Adrenal gland (tissue), 9 donors: ENCODE measurements at regions not wholly inside any gene's neighbourhood (a gene's known extent, or its start where the extent isn't known, plus 50 kb on each side); places are given as distances from the start of the nearest gene placed in this dataset.

Experiments used
- DNase-seq, 7 donors: peaks; one replicate each; pipeline ENCODE4 v3.0.0-alpha.2; 2019 to 2020
- H3K27ac ChIP-seq, 5 donors: fragments of 200-600 bp; sonication (generic) in 4 of 5; 1 replicate in 3 of 5; 2 replicates in 2 of 5; pipeline versions ENCODE4 v1.5.1 to v1.8.0; 2016 to 2020; ENCODE audit warnings: mild to moderate bottlenecking in 1 of 5
- H3K27me3 ChIP-seq: fragments of 200-600 bp; 2 replicates; pipeline ENCODE4 v1.8.0; 2021
- H3K36me3 ChIP-seq, 2 donors: fragments of 200-600 bp; replicated peaks in 1 of 2; 1 replicate in 1 of 2; 2 replicates in 1 of 2; pipeline versions ENCODE4 v1.5.1 to v1.8.0; 2018 to 2022
- H3K4me1 ChIP-seq, 2 donors: fragments of 200-600 bp; replicated peaks in 1 of 2; 1 replicate in 1 of 2; 2 replicates in 1 of 2; pipeline versions ENCODE4 v1.5.1 to v1.8.0; 2018 to 2021
- H3K4me3 ChIP-seq, 4 donors: fragments of 200-600 bp; sonication (generic) in 3 of 4; one replicate each; pipeline ENCODE4 v1.5.1; 2016 to 2018
- H3K9me3 ChIP-seq, 3 donors: fragments of 200-600 bp; sonication (generic) in 1 of 3; replicated peaks in 1 of 3; 1 replicate in 2 of 3; 2 replicates in 1 of 3; pipeline versions ENCODE4 v1.5.1 to v1.8.0; 2016 to 2021
- POLR2A ChIP-seq, 2 donors: fragments of 450-650 bp; IDR thresholded peaks; one replicate each; pipeline ENCODE4 v1.6.1; 2017; ENCODE audit warnings: antibody characterized with exemption in 2 of 2, mild to moderate bottlenecking in 2 of 2, moderate library complexity in 1 of 2
- WGBS, 4 donors: extraction: QIAGEN DNeasy Blood & Tissue Kit in 2 of 4; methylation state at CpG; one replicate each; pipeline versions ENCODE4 v1.1.5 to v1.1.7; 2013 to 2017; 5-methylcytosine and 5-hydroxymethylcytosine counted together
- intact Hi-C, 2 donors: fragments of 100-400 bp; cut with DNase I; formaldehyde crosslinking; loops; one replicate each; pipeline versions ENCODE4 v1.14.1 to v1.15.0; 2022 to 2023
- TF ChIP-seq, protein P1 (sequence below), 6 experiments: fragments of 450-650 bp in 4 of 6; fragments of 200-600 bp in 2 of 6; sonication (generic) in 1 of 6; IDR thresholded peaks; 1 replicate in 5 of 6; 2 replicates in 1 of 6; pipeline versions ENCODE4 v1.5.1 to v1.8.0; 2016 to 2021; ENCODE audit warnings: antibody characterized with exemption in 6 of 6, mild to moderate bottlenecking in 2 of 6, moderate library complexity in 1 of 6
- donor health status: healthy with polysubstance abuse.
- donor health status: Bipolar disorder and iron deficiency.
- donor health status: DM: yes; HTN: yes; CAD: no.
- donor health status: DM: no; HTN: no; CAD: no.
- donor health status: DM: no; HTN: no; CAD: no.

DNA sequence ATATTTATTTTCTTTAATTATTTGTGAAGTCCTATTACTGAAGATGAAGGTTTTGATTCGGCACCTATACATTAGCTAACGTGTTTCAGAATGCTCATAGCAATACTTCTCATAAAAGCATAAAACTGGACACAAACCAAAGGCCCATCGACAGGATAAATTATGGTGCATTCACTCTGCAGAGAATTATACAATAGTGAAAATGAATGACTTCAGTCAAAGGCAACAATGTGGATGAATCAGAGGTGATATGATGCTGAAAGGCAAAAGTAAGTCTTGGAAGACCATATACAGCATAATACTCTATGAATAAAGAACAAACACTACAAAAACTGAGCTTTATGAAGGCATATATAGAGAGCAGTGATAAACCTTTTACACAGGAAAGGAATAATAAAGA is 156.6 kb upstream of the EGLN3 start:
- Histone ChIP-seq H3K4me1 (no peaks in the 10 kb centered on the region), H3K27ac (no peak overlapping the region), H3K36me3 (no peaks in the 10 kb centered on the region), H3K27me3 (no peaks in the 10 kb centered on the region), H3K9me3 (no peaks in the 10 kb centered on the region), H3K4me3 (no peak overlapping the region)
- 87 to 91% (median 89%) methylated on average over 3 of the region's 3 CpGs for WGBS, 4 donors
- TF ChIP-seq POLR2A (IDR thresholded peaks at IDR 0.05): no peak
- TF ChIP-seq, protein P1, sequence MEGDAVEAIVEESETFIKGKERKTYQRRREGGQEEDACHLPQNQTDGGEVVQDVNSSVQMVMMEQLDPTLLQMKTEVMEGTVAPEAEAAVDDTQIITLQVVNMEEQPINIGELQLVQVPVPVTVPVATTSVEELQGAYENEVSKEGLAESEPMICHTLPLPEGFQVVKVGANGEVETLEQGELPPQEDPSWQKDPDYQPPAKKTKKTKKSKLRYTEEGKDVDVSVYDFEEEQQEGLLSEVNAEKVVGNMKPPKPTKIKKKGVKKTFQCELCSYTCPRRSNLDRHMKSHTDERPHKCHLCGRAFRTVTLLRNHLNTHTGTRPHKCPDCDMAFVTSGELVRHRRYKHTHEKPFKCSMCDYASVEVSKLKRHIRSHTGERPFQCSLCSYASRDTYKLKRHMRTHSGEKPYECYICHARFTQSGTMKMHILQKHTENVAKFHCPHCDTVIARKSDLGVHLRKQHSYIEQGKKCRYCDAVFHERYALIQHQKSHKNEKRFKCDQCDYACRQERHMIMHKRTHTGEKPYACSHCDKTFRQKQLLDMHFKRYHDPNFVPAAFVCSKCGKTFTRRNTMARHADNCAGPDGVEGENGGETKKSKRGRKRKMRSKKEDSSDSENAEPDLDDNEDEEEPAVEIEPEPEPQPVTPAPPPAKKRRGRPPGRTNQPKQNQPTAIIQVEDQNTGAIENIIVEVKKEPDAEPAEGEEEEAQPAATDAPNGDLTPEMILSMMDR (IDR thresholded peaks at IDR 0.05): no peak
- intact Hi-C loops: no loop called here
- no peak for DNase-seq

DNA sequence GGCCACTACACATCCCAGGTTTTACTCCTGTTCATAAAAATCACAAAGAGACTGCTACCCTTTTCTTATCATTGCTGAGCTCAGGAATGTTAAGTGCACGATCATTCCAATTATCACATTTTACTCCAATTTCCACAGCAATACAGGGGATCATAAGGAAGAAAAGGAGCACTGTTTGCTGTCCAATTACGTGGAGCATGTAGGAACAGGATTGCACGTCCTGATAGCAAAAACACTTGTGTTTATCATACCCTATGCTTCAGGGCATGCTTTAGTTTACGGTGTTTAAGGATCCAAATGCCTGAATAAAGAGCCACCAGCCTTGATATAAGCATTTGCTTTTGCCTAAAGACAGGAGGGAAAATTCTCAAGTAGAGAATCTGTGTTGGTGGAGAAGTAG is 155.4 kb upstream of the EGLN3 start:
- no peak overlapping the region for H3K4me3 ChIP-seq
- H3K27me3 ChIP-seq: no peaks in the 10 kb centered on the region
- H3K27ac ChIP-seq: no peak overlapping the region
- H3K36me3 ChIP-seq: no peaks in the 10 kb centered on the region
- TF ChIP-seq POLR2A (IDR thresholded peaks at IDR 0.05): no peak
- TF ChIP-seq, protein P1 (IDR thresholded peaks at IDR 0.05): no peak
- no peaks in the 10 kb centered on the region for H3K4me1 ChIP-seq
- 78 to 83% (median 79%) methylated on average over 4 of the region's 4 CpGs for WGBS, 4 donors
- no peak for DNase-seq
- intact Hi-C loops: no loop called here
- H3K9me3 ChIP-seq: no peaks in the 10 kb centered on the region

DNA sequence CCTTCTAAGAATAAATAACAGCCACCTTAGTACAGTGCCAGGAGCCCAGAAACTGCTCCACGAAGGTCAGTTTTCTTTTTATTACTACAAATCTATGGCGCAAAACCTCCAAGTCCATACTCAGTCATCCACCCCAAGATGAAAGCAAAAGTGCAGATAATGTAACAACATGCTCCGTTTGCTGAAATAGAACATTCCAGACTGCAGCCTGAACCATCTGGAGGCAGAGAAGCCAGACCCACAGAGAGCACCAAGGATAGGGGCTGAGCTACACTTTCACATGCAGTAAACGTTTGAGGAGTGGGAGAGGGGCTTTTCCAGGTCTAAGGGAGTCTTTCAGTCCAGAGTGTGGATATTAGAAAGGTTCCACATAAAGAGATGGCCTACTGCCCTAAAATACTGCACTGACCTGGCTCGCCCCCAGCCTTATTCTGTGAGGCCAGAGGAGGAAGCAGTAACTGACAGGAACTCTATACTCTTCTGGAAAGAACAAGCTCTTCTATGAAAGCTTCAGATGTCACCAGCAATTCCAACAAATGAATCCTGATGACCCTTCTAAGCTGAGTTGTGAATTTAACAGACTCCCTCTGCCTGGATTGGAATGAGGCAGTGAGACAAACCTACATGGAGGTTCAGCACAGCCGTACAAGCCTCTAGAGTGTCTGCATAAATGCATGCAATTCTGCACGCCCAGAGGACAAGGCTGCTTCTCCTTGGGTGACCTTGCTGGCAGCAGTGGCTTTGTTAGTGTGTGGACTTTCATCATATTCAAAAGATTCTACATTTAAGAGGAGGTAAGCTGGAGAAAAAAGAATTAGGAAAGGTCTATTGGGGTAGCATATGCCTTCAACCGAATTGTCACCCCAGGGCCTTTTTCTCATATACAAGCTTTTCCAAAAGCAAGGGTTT is 153.9 kb upstream of the EGLN3 start:
- H3K27me3 ChIP-seq: no peaks in the 10 kb centered on the region
- WGBS, 4 donors: 61 to 75% (median 69%) methylated on average over 7 to 8 of the region's 8 CpGs
- H3K4me1 ChIP-seq: no peaks in the 10 kb centered on the region
- H3K36me3 ChIP-seq: no peaks in the 10 kb centered on the region
- H3K9me3 ChIP-seq: no peaks in the 10 kb centered on the region
- TF ChIP-seq POLR2A (IDR thresholded peaks at IDR 0.05): no peak
- TF ChIP-seq, protein P1 (IDR thresholded peaks at IDR 0.05): no peak
- intact Hi-C loops: no loop called here
- no peak overlapping the region for H3K27ac ChIP-seq
- no peak overlapping the region for H3K4me3 ChIP-seq
- DNase-seq: no peak

DNA sequence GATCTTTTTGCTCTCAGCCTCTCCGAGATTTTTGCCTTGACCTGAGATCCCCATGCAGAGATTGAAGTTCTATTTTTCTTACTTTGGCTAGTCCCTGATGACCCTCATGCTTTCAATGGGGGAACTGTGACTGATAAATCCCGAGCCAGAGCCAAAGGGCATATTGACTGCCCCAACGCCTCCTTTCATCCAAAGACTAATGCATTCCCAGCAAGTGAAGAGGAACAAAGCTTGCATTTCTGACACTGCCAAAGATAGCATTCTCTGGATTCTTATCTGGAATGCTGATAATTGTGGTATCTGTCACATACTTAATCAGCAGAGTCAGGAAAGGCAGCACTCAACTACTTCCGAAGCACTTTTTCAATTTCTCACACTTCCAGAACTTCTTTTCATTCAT is 152.3 kb upstream of the EGLN3 start:
- Histone ChIP-seq H3K36me3 (no peaks in the 10 kb centered on the region), H3K4me1 (no peaks in the 10 kb centered on the region), H3K9me3 (no peaks in the 10 kb centered on the region), H3K27me3 (no peaks in the 10 kb centered on the region), H3K27ac (no peak overlapping the region), H3K4me3 (no peak overlapping the region)
- intact Hi-C loops: no loop called here
- 40 to 71% (median 61%) methylated on average over 4 of the region's 4 CpGs for WGBS, 4 donors
- TF ChIP-seq, protein P1 (IDR thresholded peaks at IDR 0.05): no peak
- TF ChIP-seq POLR2A (IDR thresholded peaks at IDR 0.05): no peak
- DNase-seq: no peak
